Colonic mucosa (tissue), 4 donors: ENCODE measurements at regions not wholly inside any gene's neighbourhood (a gene's known extent, or its start where the extent isn't known, plus 50 kb on each side); places are given as distances from the start of the nearest gene placed in this dataset.
A peak's percentile ranks its signal among the peaks of the same experiment; 100 is the strongest.

Source experiments
- DNase-seq: peaks from one replicate; pipeline ENCODE4 v3.0.0-alpha.2; 2020
- H3K27ac ChIP-seq: fragments of 200-600 bp; one replicate; pipeline ENCODE4 v1.8.0; 2021
- H3K27me3 ChIP-seq: fragments of 200-600 bp; one replicate; pipeline ENCODE4 v1.8.0; 2021
- H3K36me3 ChIP-seq: fragments of 200-600 bp; one replicate; pipeline ENCODE4 v1.8.0; 2021
- H3K4me1 ChIP-seq: fragments of 200-600 bp; one replicate; pipeline ENCODE4 v1.8.0; 2021; ENCODE audit warnings: mild to moderate bottlenecking
- H3K4me3 ChIP-seq: fragments of 200-600 bp; one replicate; pipeline ENCODE4 v1.8.0; 2021
- H3K9ac ChIP-seq, 2 donors: one replicate each; pipeline ENCODE4 v1.7.0; 2013; ENCODE audit warnings: control low read depth in 2 of 2, low read depth in 2 of 2, low read length in 2 of 2
- H3K9me3 ChIP-seq: fragments of 200-600 bp; one replicate; pipeline ENCODE4 v1.8.0; 2021
- intact Hi-C: fragments of 100-400 bp; cut with DNase I; formaldehyde crosslinking; loops from one replicate; pipeline ENCODE4 v1.14.1; 2022
- TF ChIP-seq, protein P1 (sequence below): fragments of 200-600 bp; IDR thresholded peaks from one replicate; pipeline ENCODE4 v1.8.0; 2022; ENCODE audit warnings: antibody characterized with exemption, mild to moderate bottlenecking
- donor health status: healthy.
- donor health status: DM: no; HTN: no; CAD: no.
- donor health status: DM: no; HTN: no; CAD: no.

DNA sequence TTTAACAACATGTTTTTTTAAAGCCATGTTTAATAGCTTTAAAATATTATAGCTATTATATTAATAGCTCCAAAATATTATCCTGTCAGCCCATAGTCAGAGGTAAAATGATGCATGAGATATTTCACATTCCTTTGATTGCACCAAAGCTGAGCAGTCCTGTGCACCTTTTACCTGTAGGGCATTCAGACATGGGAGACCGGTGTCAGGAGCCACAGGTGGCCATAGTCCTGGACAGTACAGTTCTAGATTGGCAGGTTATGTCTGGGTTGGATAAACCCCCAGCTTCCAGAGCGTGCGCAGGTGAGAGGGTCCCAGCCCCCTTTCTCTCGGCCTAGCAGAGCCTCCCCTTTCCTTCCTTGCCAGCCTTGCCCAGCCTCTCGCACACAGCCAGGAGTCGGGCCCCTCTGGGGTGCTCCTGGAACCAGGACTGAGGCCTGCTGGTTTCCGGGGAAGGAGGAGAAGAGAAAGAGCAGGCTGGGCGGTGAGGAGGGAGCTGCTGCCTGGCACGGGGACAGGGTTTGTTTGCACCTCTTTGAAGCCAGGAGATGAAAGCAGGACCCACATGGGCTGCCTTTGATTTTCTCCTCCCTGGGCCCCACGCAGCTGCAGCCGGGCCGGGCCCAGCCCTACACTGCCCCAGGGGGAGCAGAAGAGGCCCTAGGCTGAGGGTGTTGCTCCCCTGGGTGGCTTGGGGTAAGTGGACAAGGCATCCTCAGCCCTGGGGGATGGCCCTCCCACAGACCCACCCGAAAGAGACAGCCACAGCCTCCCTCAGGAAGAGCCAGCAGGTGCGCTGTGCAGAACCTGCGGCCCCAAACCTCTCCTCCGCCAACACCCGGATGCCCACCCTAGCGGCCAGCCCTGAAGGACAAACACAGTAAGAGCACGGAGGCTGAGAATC is 75.2 kb upstream of the TARDBP start:
- Histone ChIP-seq H3K9ac (no peak overlapping the region), H3K27me3 (no peaks in the 10 kb centered on the region), H3K4me3 (no peak overlapping the region), H3K4me1 (peaks cover 6% of the 10 kb centered on the region), H3K27ac (no peak overlapping the region), H3K9me3 (no peaks in the 10 kb centered on the region), H3K36me3 (no peaks in the 10 kb centered on the region)
- DNase-seq = no peak
- intact Hi-C loops = no loop called here
- TF ChIP-seq, protein P1, sequence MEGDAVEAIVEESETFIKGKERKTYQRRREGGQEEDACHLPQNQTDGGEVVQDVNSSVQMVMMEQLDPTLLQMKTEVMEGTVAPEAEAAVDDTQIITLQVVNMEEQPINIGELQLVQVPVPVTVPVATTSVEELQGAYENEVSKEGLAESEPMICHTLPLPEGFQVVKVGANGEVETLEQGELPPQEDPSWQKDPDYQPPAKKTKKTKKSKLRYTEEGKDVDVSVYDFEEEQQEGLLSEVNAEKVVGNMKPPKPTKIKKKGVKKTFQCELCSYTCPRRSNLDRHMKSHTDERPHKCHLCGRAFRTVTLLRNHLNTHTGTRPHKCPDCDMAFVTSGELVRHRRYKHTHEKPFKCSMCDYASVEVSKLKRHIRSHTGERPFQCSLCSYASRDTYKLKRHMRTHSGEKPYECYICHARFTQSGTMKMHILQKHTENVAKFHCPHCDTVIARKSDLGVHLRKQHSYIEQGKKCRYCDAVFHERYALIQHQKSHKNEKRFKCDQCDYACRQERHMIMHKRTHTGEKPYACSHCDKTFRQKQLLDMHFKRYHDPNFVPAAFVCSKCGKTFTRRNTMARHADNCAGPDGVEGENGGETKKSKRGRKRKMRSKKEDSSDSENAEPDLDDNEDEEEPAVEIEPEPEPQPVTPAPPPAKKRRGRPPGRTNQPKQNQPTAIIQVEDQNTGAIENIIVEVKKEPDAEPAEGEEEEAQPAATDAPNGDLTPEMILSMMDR = no peak

DNA sequence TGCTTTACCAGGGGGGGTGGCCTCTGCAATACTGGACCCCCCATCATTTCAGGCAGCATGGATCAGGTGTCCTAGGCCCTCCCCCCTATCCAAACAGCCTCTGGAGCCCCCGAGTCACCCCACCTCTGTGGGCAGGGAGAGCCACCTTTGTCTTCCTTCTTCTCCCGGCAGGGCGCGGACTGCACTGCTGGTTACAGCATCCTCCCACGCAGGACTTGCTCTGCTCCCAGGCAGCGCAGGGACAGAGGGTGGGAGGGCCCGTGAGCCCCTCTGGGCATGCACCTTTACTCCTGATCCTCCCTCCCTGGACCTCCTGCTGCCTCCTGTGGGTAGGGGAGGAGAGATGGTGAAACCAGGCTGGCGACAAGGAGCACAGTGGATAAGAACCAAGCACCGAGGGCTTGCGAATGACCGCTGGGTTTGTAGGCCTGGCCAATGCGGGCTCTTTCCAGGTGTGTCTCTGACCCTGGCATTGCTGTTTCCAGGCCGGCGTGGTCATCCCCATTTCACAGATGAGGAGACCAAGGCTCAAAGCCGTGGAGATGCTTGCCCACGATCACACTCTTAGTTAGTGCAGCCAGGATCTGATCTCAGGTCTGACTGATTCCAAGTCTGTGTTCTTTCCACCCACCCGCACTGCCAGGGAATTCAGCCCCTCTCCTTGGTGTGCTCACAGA is 73.6 kb upstream of the TARDBP start:
- intact Hi-C loops = no loop called here
- H3K27ac ChIP-seq = no peak overlapping the region
- H3K9me3 ChIP-seq = no peaks in the 10 kb centered on the region
- DNase-seq = no peak
- H3K36me3 ChIP-seq = no peaks in the 10 kb centered on the region
- H3K4me1 ChIP-seq = peaks cover 15% of the 10 kb centered on the region
- H3K27me3 ChIP-seq = no peaks in the 10 kb centered on the region
- H3K9ac ChIP-seq = no peak overlapping the region
- TF ChIP-seq, protein P1 = no peak
- no peak overlapping the region for H3K4me3 ChIP-seq

DNA sequence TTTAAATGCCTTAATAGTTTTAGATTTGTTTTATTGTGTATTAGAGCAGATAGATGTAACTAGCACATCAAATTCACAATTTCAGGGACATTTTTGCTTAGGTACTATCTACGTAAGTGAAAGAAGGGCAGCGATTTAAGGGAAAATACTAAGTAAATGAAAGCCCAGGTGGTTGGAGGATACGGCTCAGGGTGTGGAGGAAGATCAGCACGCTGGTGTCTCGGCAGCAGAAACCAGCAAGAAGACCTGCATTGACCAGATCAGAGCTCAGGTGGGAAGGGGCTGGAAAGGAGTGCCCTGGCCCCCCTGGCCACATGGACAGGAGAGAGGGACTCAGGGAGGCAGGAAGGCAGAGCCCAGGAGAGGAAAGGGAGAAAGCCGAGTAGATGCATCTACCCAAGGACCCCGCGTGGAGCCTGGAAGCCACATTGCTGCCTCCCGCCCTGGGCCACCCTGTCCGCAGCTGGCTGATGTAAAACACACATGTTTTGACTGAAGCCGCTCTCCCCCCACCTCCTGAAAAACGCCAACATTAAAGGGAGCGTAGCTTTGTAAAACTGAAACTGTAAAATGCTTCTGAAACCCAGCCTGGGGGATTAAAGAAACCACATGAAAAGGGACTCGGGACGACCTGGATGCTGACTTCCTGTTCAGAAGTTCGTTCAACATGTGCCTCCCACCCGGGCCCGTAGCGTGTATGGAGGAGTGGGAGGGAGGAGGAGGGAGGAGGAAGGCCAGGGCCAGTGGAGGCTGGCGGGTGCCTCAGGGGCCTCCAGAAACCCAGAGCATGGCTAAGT is 72.6 kb upstream of the TARDBP start:
- H3K9ac ChIP-seq = peak overlapping the region; percentile 26 to 27
- no peaks in the 10 kb centered on the region for H3K27me3 ChIP-seq
- H3K4me3 ChIP-seq = no peak overlapping the region
- no peaks in the 10 kb centered on the region for H3K9me3 ChIP-seq
- TF ChIP-seq, protein P1 = no peak
- peaks cover 18% of the 10 kb centered on the region for H3K4me1 ChIP-seq
- intact Hi-C loops = no loop called here
- H3K27ac ChIP-seq = no peak overlapping the region
- no peak for DNase-seq
- no peaks in the 10 kb centered on the region for H3K36me3 ChIP-seq

DNA sequence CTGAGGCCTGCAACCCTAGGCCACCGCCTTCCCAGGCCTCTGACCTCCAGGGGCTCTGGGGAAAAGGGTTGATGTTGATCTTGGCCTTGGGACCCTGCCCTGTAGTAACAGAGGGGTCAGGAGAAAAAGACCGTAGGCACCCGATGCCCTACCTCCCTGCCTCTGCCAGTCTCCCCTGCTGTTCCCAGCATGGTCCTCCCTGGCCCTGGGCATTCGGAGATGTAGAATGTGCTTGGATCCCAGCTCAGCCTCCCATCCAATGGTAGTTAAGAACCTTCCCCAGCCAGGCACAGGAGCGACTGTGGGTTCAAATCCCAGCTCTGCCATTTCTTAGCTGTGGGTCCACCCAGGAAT is 72.0 kb upstream of the TARDBP start:
- no peaks in the 10 kb centered on the region for H3K36me3 ChIP-seq
- DNase-seq = no peak
- no peak overlapping the region for H3K27ac ChIP-seq
- intact Hi-C loops = no loop called here
- H3K4me3 ChIP-seq = no peak overlapping the region
- H3K9ac ChIP-seq = no peak overlapping the region
- no peaks in the 10 kb centered on the region for H3K9me3 ChIP-seq
- TF ChIP-seq, protein P1 = no peak
- H3K4me1 ChIP-seq = peaks cover 18% of the 10 kb centered on the region
- no peaks in the 10 kb centered on the region for H3K27me3 ChIP-seq

DNA sequence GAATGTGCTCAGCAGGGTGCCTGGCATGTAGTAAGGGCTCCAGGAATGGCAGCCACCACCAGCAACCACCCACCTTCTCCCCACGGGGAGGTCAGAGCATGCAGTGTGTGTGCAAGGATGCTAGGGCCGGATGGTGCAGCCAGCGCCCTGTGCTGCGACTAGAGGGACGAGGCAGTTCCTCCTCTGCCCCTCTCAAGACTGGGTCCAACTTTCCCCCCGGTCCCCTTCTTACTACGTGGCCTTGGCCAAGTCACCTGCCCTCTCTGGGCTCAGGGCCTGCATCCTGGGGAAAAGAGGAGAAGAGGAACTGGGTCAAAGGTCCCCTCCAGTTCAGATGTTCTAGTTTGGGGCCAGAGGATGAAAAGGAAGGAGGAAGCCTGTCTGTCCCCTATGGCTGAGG is 71.6 kb upstream of the TARDBP start:
- H3K36me3 ChIP-seq = no peaks in the 10 kb centered on the region
- intact Hi-C loops = no loop called here
- DNase-seq = no peak

More for the DNA sequence above, 71.6 kb upstream of the TARDBP start:
- no peaks in the 10 kb centered on the region for H3K27me3 ChIP-seq
- TF ChIP-seq, protein P1 = no peak
- no peaks in the 10 kb centered on the region for H3K9me3 ChIP-seq
- H3K27ac ChIP-seq = no peak overlapping the region
- H3K9ac ChIP-seq = no peak overlapping the region
- H3K4me1 ChIP-seq = peaks cover 18% of the 10 kb centered on the region
- no peak overlapping the region for H3K4me3 ChIP-seq
